SIG-M5 treated with dmso at 0.1 percent for 504 hours (cell line): ENCODE measurements at regions not wholly inside any gene's neighbourhood (a gene's known extent, or its start where the extent isn't known, plus 50 kb on each side); places are given as distances from the start of the nearest gene placed in this dataset.

Experiments used
- DNase-seq: peaks from one replicate; lab custom pipeline; 2025; ENCODE audit not compliant: unreplicated experiment; lab: John Stamatoyannopoulos, UW

DNA sequence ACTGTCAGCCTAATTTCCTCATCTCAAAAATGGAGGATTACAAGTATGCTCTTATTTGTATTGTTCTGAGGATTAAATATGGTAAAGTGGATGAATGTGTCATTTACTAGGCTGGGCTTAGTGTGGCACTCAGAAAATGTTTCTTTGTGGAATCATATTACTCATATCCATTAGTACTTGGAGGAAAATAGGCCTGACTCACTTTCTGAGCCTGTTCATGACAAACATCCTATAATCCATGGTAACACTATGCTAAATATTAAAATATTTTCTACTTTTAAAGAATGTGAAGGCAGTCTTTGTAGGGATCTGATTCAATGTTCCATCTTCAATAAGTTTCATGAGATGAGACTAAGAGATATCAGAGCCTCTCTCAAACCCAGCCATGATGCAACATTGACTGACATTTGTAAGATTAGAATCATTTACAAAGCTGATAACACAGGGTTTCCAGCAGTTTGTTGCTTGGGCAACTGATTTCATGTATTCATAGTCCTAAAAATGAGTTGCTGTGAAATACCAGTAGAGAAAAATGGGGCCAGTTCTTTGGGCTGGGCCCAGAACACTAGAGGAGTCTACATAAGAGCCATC lies 1048.5 kb downstream of the NTRK3 start:
- DNase-seq = no peak

DNA sequence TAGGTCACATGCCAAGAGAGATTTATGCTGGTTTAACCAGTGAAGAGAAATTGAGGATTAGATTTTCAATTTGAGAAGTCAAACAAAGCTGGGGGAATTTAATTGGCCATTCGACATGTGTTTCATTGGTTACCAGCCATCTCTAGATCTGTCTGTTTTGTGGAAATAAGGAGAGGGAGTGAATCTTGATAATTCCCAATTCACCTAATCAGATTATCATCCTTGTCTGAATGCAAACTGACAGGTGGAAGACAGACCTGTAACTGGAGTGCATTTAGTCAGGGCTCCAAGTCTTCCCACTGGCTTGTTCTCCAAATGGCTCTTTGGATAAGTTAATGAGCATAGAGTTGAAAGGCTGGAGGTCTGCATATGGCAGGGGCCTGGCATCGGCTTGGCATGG lies 1049.3 kb downstream of the NTRK3 start:
- no peak for DNase-seq

DNA sequence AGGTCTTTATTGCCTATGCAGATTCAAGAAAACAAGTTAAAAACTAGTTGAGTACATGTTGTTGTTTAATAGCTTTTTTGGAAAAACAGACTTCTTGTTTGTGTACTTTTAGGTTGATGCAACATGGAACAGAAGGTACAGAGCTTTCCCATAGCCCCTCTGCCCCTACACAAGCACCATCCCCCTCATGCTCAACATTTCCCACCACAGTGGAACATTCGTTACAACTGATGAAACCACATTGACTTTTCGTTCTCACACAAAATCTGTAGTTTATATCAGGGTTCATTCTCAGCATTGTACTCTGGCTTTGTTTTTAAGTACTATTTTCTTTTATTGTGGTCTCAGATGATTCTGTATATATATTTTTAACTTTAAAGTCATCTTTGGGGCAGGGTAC lies 1054.6 kb downstream of the NTRK3 start:
- DNase-seq = no peak

DNA sequence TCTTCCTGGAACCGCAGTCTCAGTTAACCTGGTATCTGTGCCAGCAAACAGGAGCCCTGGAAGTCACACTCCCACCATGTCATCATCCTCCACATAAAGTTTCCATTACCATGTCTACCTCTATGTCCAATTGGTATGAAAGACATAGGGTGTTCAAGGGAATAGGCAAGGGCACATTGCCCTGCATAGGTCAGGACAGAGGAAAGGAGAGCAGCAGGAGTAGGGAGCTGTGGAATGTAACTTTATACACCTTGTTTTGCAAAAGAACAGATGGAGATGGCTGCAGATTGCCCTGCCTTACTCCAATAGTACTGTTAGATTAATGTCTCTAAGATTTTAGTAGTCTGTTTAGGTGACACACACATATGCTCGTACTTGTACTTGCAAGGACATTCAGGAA lies 1056.4 kb downstream of the NTRK3 start:
- DNase-seq = no peak

DNA sequence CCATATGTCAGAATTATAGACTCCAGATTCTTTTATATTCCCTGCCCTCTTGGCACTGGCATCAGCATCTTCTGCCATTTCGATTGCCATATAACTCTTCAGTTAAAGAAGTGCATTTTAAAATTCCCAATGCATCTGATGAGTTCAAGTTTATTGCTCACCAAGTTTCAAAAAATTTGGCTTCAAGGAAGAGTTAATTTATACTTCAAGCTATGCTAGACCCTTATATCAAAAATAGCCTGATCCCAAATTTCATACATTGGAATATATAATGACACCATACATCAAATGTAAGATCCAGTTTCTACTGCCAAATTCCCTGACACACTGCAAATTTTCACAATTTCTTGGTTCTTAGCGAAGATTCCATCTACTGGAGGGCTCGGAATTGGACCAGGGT lies 1058.6 kb downstream of the NTRK3 start:
- DNase-seq = no peak

DNA sequence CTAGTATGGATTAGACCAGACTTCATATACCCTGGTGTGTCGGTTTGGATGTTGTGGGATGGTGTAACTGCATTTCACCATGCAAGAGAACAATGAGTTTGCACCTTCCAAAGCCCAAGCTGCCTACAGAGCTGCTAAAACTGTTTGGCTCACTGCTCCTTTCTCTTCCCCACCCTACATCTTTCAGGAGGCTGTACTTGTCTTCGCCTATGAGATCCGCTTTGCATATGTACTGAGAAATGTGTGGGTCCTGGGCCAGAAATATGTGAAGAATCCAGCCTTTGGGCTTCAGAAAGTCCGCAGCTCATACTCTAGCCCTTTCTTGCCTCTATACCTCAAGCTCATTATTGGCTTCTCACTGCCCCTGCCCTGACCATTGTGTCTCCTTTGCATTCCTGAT lies 1060.0 kb downstream of the NTRK3 start:
- no peak for DNase-seq

DNA sequence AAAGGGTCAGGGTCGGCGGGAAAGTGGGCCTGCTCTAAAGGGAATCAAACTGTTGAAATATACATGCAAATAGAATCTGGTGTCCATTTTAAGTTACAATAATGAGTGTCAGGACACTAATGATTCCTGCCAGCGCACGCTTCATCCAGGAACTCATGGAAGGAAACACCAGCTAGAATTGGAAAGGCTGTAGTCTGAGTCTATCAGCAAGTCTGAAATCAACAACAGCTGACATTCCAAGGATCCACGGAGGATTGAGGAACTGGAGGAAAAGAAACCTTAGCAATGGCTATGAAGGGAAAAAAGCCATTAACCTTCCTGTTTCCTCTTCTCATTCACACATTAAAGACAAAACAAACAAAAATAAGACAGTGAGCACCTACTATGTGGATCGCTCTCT lies 1063.1 kb downstream of the NTRK3 start:
- no peak for DNase-seq

DNA sequence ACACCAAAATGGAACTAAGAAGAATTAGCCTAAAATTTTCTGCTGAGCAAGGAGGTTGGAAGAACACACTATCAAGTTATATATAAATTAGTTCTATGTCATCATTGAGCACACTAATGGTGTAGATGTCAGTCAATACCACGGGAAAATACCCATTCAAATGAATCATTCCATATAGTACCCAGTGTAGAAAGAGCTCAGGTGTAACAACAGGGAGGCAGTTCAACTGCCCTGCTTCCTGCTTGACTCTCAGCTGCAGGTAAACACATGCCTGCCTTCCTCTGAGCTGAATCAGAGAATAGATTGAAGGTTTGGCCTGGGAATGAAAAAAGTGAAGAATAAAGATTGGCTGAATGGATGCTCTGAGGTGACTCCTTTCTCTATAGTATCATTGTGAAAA lies 1088.0 kb downstream of the AGBL1 start:
- no peak for DNase-seq

DNA sequence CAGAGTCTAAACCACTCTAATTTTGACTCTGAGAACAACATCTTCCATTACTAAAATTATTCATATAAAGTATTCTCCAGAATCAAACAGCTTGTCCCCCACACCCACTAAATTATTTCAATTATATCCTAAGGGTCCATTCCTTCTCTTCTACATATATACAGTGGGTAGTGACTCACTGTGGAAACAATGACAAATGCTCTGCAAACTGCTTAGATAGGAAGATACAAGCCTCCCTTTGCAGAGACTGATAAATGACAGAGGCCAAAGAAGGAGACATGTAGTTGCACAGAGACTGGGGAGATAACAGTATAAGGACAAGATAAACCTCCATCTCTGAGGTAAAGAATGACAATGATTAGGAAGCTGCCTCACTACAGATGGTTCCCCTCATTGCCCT lies 1087.4 kb downstream of the AGBL1 start:
- DNase-seq = no peak

DNA sequence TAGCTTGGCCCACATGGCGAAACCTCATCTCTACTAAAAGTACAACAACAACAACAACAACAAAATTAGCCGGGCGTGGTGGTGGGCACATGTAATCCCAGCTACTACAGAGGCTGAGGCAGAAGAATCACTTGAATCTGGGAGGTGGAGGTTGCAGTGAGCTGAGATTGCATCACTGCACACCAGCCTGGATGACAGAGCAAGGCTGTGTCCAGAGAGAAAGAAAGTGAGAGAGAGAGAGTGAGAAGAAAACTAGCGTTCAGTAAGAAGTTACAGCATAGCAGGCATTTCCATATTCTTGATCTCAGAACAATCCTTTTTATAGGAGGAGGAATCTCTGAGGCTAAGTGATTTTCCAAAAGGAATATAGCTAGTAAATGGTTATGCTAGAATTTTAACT lies 1076.1 kb downstream of the AGBL1 start:
- DNase-seq = no peak

DNA sequence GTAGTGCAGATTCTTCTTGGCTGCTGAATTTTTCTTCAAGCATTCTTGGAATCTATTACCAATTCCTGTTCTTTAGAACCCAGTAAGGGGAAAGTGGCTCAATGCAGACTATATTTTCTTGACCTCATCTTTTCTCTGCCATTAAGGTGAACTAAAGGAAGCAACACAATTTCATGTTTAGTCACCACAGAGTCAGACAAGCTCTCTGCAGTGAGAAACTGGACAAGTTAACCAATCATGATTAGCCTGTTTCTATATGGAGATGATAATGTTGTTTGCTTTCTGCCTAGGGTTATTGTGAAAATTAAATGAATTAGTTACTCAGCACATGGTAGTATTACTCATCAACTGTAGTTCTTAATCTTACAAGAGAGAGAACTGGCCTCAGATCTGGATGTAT lies 1075.1 kb downstream of the AGBL1 start:
- DNase-seq = no peak

DNA sequence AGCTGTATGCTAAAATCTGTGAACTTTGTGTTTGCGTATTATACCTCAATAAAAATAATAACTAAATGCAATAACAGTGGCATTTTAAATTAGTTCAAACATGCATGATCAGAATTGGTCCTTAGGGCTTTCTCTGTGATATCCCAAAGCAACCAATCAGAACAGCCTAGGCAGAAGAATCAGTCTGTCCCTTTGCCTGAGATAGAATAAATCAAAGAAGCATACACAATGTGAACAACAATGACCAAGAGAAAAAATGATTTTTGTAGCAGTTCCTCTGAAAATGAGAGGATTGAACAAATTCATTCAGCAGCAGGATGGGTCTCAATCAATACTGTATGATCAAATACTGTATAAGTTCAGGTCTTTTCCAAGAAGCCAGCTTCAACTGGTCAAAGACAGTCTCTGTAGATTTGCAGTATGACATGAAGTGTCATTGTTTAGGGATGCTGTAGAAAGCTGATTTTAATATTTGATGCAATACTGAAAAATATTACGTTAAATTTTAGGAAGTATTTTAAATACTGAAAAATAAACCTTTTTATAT lies 1071.6 kb downstream of the AGBL1 start:
- DNase-seq = no peak

DNA sequence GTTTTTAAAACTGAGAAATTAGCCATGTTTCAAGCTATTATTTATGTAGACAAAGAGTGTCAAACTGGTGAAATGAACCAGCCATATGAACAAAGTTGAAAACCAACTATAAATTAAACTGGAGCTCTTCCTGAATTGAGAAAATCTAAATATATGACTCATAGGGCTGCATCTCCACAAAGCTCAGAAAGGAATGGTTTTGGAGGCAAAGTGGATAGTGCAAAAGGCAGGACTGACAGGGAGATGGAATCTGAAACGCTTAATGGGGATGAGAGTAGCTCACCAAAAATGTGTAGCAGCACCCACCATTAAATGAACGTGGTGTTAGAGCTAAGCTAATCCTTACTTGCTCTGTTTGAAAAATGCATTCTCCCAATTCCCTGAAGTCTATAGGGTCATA lies 1066.0 kb downstream of the AGBL1 start:
- DNase-seq = no peak

DNA sequence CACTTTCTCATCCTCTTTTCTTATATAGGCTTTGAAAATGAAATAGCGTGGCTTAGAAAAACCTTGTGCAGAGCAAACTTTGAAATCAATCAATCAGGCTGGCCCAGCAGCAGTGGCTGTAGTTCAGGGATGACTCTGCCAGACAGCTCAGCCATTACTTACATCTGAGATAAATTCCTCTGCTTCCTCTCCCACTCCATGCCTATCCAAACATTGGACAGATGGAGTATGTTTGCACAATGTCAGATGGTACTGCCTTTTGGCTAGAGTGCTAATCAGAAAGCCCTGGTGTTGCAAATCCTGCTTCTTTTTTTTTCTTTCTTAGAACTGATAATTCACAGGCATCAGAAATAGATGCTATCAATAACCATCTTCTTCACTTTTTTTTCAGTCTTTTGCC lies 1065.1 kb downstream of the AGBL1 start:
- DNase-seq = no peak

DNA sequence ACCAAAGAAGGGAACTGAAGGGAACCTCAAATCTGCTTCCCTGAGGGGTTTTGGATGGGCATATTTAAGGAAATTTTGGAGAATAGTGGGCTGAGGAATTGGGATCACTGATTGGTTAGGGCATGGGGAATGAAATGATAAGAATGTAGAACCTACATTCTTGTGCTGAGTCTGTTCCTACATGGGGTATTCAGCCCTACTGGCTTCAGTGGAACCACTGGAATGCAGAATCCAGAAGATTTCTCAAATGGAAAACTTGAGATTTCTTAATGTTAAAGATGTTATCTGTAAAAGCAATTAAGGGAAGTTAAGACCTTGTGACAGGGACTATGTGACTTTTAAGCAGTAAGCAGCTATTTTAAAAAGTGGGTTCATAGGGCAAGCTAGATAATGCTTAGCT lies 1062.4 kb downstream of the AGBL1 start:
- DNase-seq = no peak

DNA sequence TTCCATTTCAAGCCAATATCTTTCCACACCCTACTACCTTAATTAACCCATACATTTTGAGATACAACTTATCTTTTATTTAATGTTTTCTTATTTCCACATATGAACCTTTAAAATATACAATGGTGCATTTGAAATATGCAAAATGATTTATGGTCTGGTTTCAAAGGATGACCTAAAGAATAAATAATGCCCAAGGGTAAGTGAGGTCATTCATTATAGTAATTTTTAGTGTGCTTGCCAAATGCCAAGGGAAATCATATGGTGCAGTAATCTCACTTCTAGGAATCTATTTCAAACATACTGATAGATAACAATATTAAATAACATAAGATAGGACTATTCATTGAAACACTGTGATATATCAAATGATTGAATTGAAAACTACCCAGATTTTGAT lies 1055.4 kb downstream of the AGBL1 start:
- no peak for DNase-seq

DNA sequence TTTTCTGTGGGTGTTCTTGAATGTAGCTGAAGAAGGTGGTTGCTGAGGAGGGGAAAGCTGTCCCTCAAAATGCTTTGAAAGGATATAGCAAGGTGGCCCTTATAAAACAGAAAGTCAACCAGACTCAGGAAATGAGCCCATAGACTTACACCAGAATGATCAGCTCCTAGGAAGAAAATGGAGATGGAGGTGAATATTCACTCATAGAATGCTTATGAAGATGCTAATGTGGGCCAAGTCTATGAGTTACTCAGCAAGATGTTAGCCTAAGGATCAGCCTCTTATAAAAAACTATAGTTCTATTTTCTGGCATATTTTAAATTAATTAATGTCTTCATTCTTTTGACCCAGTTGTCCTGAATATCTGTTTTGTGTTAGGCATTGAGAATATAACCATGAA lies 1054.0 kb downstream of the AGBL1 start:
- DNase-seq = no peak

DNA sequence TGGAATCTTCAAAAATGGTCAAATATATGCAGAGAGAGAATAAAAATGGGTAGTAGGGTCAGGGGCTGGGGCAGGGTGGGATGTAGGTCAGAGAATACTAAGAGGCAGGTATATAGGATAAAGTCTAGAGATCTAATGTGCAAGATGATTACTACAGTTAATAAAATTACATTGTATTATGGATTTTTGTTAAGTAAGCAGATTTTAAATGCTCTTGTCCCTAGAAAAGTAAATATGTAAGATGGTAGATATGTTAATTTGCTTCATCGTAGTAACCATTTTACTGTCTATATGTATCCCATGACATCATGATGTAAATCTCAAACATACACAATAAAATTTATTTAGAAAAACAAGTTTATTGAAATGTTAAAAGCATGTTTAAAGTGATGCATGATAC lies 1051.4 kb downstream of the AGBL1 start:
- no peak for DNase-seq

DNA sequence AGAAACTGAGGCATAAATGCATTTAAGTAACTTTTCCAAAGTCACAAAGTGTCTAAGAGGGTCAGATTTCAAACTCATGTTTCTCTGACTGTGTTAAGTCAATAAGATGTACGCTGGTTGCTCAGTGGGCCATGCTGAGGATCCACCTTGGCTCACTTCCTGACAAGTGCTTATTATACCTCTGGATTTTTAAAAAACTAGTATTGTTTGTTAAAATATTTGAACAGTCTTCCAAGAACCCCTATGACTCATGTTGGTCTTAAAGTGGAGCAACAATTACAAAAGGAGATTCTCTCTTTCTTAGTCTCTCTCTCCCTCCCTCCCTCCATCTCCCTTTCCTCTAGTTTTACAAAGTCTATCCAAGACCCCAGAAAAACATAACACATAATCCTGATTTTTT lies 1050.2 kb downstream of the AGBL1 start:
- DNase-seq = no peak

DNA sequence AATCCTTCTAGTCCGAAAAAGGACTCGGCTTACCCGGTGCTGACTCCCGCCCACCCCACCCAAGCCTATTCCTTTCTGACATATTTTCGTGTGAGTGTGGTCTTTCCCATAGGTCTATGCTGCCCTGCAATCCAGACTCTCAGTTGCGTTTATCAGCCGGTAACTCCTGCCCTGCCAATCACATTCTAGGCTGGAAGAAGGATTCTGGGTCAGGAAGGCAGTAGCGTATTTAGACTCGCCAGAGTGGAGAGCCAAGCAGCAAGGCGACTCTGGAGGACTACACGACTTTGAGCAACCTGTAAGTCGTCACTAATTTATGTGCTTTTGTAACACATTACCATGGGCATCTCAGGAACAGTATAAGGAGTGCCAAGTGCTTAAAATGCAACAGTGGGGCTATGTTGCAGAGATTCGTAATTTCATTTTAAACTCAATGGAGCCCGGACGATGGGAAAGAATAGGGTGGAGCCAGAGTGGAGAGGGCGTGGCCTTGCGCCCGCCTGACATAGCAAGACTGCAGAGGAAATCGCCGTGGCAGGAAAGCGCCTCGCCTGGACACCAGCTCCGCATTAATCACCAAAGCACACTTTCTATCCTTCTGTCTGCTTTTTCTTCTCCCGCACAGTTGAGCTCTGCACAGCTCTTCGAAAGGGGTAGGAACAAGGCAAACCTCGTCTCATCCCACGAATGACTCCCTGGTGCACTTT lies 1044.2 kb downstream of the AGBL1 start:
- no peak for DNase-seq

DNA sequence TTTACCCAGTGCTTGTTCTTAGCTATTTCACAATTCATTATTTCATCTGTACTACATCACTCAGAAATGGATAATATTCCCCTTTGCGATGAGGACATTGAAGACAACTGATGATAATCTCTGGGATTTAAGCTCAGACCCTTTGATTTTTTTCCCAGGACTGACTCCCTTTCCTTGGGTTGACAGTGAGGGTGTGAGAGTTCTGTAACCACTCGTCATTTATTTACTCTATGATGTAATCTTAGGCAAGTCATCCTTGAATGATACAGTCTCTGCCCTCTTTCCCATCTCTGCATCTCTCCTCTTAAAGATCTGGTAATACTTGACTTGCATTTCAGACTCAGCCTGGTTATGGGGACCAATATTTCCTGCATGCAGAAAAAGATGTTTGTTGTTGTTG lies 1041.7 kb downstream of the AGBL1 start:
- no peak for DNase-seq

DNA sequence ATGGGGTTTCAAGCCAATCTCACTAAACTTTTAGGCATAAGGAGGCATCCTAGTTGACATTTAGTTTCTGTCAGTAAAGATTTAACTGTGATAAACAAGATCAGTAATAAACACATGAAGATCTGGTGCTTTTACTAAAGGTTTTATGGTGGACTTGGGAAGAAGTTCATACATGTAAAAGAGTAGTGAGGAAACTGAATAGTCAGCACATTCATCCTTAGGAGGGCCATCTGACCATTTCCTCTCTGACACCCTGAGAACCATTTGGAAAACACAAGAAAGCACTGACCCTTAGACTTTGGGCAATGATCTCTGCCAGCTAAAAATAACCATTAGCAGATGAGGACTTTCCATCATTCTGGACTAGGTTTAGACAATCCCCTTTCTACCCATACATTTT lies 1040.9 kb downstream of the AGBL1 start:
- no peak for DNase-seq

DNA sequence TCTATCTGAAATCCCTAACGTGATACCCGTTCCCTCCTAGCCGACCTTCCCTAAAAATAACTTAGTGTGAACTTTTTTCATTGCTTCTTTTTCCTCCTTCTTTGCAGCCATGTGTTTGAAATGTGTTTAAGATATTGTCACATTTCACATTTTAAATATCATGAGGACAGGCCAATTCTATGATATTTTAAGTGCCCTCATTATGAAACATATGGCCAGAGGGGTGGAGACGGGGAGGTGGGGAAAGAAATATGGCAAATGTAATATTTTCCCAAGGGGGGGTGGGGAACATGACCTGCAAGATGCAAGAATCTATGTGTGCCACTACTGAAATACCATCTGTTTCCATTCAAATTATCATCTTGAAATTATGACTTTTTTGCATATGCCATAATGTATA lies 1039.2 kb downstream of the AGBL1 start:
- DNase-seq = no peak
